HUES64 (cell line): ENCODE measurements at regions not wholly inside any gene's neighbourhood (a gene's known extent, or its start where the extent isn't known, plus 50 kb on each side); places are given as distances from the start of the nearest gene placed in this dataset.

Experiments
- H3K27ac ChIP-seq: 2 replicates; pipeline ENCODE4 v1.7.0; 2013; ENCODE audit warnings: low read depth, low read length, inconsistent platforms
- H3K27me3 ChIP-seq: 2 replicates; pipeline ENCODE4 v1.6.1; 2013; ENCODE audit warnings: mild to moderate bottlenecking, low read length; ENCODE audit not compliant: insufficient read depth
- H3K36me3 ChIP-seq: 2 replicates; pipeline ENCODE4 v1.6.1; 2013; ENCODE audit warnings: mild to moderate bottlenecking, low read length; ENCODE audit not compliant: insufficient read depth
- H3K4me1 ChIP-seq: 2 replicates; pipeline ENCODE4 v1.6.1; 2013; ENCODE audit warnings: mild to moderate bottlenecking, low read length, moderate library complexity; ENCODE audit not compliant: insufficient read depth
- H3K4me3 ChIP-seq: 2 replicates; pipeline ENCODE4 v1.5.1; 2013; ENCODE audit warnings: mild to moderate bottlenecking, low read length, moderate library complexity
- H3K9ac ChIP-seq: 2 replicates; pipeline ENCODE4 v1.6.1; 2013; ENCODE audit warnings: mild to moderate bottlenecking, low read depth, low read length
- H3K9me3 ChIP-seq: 2 replicates; pipeline ENCODE4 v1.6.1; 2013; ENCODE audit warnings: low read depth, low read length; ENCODE audit not compliant: insufficient read depth
- WGBS: fragments of 150-250, 120-280 bp; methylation state at CpG from one replicate; pipeline ENCODE4 v1.1.7; 2013; ENCODE audit warnings: missing lambda C conversion rate; 5-methylcytosine and 5-hydroxymethylcytosine counted together

- no peaks in the 10 kb centered on the region for H3K9me3 ChIP-seq
- H3K4me1 ChIP-seq = no peaks in the 10 kb centered on the region
- no peaks in the 10 kb centered on the region for H3K27me3 ChIP-seq
- H3K36me3 ChIP-seq = no peaks in the 10 kb centered on the region
- no peak overlapping the region for H3K4me3 ChIP-seq
- no peak overlapping the region for H3K27ac ChIP-seq
- H3K9ac ChIP-seq = no peak overlapping the region
Observed at GRCh38 chrX:122475306-122475705, 708.8 kb upstream of the GRIA3 start.

- Histone ChIP-seq H3K36me3 (no peaks in the 10 kb centered on the region), H3K9me3 (no peaks in the 10 kb centered on the region), H3K27ac (no peak overlapping the region), H3K4me1 (no peaks in the 10 kb centered on the region), H3K27me3 (no peaks in the 10 kb centered on the region), H3K4me3 (no peak overlapping the region), H3K9ac (no peak overlapping the region)
- WGBS = no CpG with 5 or more reads among the region's 2 CpGs
Observed at GRCh38 chrX:122500556-122500955, 683.5 kb upstream of the GRIA3 start.

DNA sequence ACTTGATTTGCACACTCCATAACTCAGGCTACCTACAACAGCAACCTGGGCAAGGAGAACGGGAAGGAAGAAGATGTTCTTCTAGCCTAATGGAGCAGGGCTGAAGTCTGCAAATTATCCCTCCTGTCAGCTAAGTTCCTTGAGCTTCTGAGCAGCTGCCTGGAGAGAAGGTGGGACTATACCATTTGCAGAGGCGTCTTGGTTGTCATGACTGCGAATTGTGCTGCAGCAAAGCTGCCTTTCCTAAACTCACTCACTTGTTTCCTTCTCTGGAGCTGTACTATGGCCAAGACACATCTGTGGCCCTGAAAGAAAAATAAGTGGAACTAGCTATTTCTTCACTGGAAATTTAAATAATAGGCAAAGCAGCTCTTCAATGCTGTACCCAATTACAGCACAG lies 682.4 kb upstream of the GRIA3 start:
- no peaks in the 10 kb centered on the region for H3K4me1 ChIP-seq
- H3K27ac ChIP-seq = no peak overlapping the region
- H3K4me3 ChIP-seq = no peak overlapping the region
- H3K9ac ChIP-seq = no peak overlapping the region
- 83% methylated on average over 2 of the region's 3 CpGs for WGBS
- H3K9me3 ChIP-seq = no peaks in the 10 kb centered on the region
- H3K36me3 ChIP-seq = no peaks in the 10 kb centered on the region
- no peaks in the 10 kb centered on the region for H3K27me3 ChIP-seq

DNA sequence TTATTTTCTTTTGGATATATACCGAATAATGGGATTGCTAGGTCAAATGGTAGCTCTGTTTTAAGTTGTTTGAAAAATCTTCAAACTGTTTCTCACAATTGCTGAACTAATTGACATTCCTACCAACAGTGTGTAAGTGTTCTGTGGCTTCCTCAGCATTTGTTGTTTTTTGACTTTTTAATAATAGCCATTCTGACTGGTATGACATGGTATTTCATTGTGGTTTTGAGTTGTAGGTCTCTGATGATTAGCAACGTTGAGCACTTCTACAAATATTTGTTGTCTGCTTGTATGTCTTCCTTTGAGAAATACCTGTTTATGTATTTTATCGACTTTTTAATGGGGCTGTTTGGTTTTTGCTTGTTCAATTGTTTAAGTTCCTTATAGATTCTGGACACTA lies 680.1 kb upstream of the GRIA3 start:
- Histone ChIP-seq H3K36me3 (no peaks in the 10 kb centered on the region), H3K9me3 (no peaks in the 10 kb centered on the region), H3K27me3 (no peaks in the 10 kb centered on the region), H3K4me1 (no peaks in the 10 kb centered on the region), H3K27ac (no peak overlapping the region), H3K9ac (no peak overlapping the region), H3K4me3 (no peak overlapping the region)
- 78% methylated on average over 2 of the region's 3 CpGs for WGBS

DNA sequence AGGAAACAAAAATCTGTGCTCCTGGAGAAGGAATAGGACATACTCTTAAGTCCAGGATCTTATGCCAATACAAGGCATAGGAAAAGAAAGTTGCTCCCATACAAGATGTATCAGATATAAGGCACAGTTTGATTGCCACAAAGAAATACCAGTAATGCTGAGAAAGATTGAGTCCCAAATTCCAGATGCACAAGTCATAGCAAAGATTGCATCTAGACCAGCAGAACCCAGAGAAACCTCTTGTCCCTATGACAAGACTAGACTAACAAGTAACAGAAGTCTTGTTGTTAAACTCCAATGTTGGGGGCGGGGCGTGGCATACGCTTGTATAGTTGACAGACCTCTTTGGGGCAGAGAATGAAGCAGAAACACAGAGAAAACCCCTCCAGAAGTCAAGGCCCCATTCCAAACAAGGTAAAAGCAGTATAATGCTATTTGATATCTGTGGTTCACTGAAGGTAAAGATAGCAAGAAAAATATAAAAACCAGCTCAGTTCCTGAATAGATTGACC lies 671.5 kb upstream of the GRIA3 start:
- Histone ChIP-seq H3K4me1 (no peaks in the 10 kb centered on the region), H3K9me3 (no peaks in the 10 kb centered on the region), H3K36me3 (no peaks in the 10 kb centered on the region), H3K27me3 (no peaks in the 10 kb centered on the region), H3K27ac (no peak overlapping the region), H3K4me3 (no peak overlapping the region), H3K9ac (no peak overlapping the region)
- 100% methylated on average over 1 of the region's 3 CpGs for WGBS

DNA sequence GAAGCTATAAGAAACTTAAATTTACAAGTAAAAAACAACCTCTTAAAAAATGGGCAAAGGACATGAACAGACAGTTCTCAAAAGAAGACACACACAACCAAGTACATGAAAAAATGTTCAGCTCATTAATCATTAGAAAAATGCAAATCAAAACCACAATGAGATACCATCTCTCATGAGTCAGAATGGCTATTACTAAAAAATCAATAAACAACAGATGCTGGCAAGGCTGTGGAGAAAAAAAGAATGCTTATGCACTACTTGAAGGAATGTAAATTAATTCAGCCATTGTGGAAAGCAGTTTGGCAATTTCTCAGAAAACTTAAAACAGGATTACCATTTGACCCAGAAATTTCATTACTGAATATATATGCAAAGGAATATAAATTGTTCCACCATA lies 666.3 kb upstream of the GRIA3 start:
- no peak overlapping the region for H3K27ac ChIP-seq
- H3K9ac ChIP-seq = no peak overlapping the region
- H3K4me1 ChIP-seq = no peaks in the 10 kb centered on the region
- H3K9me3 ChIP-seq = no peaks in the 10 kb centered on the region
- H3K27me3 ChIP-seq = no peaks in the 10 kb centered on the region
- no peaks in the 10 kb centered on the region for H3K36me3 ChIP-seq
- no peak overlapping the region for H3K4me3 ChIP-seq

- no peaks in the 10 kb centered on the region for H3K9me3 ChIP-seq
- H3K4me3 ChIP-seq = no peak overlapping the region
- no peaks in the 10 kb centered on the region for H3K27me3 ChIP-seq
- H3K27ac ChIP-seq = no peak overlapping the region
- H3K9ac ChIP-seq = no peak overlapping the region
- no peaks in the 10 kb centered on the region for H3K36me3 ChIP-seq
- H3K4me1 ChIP-seq = no peaks in the 10 kb centered on the region
Observed at GRCh38 chrX:122545778-122546177, 638.3 kb upstream of the GRIA3 start.

- H3K9ac ChIP-seq = no peak overlapping the region
- H3K27me3 ChIP-seq = no peaks in the 10 kb centered on the region
- no peaks in the 10 kb centered on the region for H3K36me3 ChIP-seq
- no peak overlapping the region for H3K4me3 ChIP-seq
- no peaks in the 10 kb centered on the region for H3K9me3 ChIP-seq
- 94% methylated on average over 1 of the region's 1 CpG for WGBS
- no peaks in the 10 kb centered on the region for H3K4me1 ChIP-seq
- H3K27ac ChIP-seq = no peak overlapping the region
Observed at GRCh38 chrX:122546269-122546668, 637.8 kb upstream of the GRIA3 start.

DNA sequence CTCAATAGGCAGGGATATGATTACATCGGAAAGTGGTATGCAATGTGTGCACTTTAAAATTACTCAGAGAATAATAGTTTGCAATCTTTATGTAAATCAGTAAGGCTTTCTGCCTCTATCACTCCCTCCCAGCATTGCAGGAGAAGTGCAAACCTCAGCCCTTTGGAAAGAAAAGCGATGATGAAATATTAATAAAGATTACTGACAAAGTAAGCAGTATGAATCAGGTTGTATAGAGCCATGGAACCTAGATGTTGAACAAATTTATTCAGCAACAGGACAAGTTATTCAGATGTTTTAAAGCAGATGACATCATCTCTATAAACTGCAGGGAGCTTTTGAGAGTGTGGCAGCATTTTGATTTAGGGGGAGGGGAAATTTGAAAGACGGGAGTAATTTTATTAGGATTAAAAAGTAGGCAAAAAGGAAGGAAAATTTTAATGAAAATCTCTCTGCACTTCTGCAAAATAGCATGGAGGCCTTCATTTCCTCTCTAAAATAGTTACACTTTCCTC lies 631.7 kb upstream of the GRIA3 start:
- no peaks in the 10 kb centered on the region for H3K4me1 ChIP-seq
- 88% methylated on average over 1 of the region's 3 CpGs for WGBS
- no peaks in the 10 kb centered on the region for H3K9me3 ChIP-seq
- no peaks in the 10 kb centered on the region for H3K27me3 ChIP-seq
- H3K9ac ChIP-seq = no peak overlapping the region
- no peak overlapping the region for H3K4me3 ChIP-seq
- H3K27ac ChIP-seq = no peak overlapping the region
- no peaks in the 10 kb centered on the region for H3K36me3 ChIP-seq

DNA sequence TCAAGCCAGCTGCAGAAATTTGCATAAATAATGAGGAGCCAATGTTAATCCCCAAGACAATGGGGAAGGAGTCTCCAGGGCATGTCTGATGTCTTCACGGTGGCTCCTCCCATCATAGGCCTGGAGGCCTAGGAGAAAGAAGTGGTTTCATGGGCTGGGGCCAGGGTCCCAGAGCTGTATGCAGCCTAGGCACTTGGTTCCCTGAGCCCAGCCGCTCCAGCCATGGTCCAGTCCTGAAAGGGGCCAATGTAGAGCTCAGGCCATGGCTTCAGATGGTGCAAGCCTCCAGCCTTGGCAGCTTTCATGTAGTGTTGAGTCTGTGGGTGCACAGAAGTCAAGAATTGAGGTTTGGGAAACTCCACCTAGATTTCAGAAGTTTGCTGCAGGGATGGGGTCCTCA lies 628.2 kb upstream of the GRIA3 start:
- H3K36me3 ChIP-seq = no peaks in the 10 kb centered on the region
- no peak overlapping the region for H3K4me3 ChIP-seq
- no peaks in the 10 kb centered on the region for H3K9me3 ChIP-seq
- no peaks in the 10 kb centered on the region for H3K4me1 ChIP-seq
- H3K27ac ChIP-seq = no peak overlapping the region
- 94% methylated on average over 2 of the region's 2 CpGs for WGBS
- no peak overlapping the region for H3K9ac ChIP-seq
- H3K27me3 ChIP-seq = no peaks in the 10 kb centered on the region

DNA sequence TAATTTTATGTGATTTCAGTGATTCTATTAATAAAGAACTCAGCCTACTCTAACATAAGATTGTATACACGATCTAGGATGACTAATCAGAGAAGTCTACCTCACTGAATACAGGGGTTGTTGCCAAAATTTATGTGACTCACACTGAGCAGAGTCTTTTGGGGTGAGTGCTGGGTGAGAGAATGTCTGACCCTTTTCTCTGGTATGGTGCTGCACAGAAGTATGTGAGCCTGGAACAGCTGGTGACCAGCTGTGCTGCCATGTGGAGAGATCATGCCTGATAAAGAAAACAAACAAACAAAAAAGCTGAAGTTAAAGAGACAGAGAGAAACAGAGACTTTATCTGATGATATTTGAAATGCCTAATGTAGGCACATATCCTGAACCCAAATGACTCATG lies 618.1 kb upstream of the GRIA3 start:
- Histone ChIP-seq H3K27ac (no peak overlapping the region), H3K4me1 (no peaks in the 10 kb centered on the region), H3K36me3 (no peaks in the 10 kb centered on the region), H3K9me3 (no peaks in the 10 kb centered on the region), H3K4me3 (no peak overlapping the region), H3K27me3 (no peaks in the 10 kb centered on the region), H3K9ac (no peak overlapping the region)
- no CpG with 5 or more reads among the region's 1 CpG for WGBS

DNA sequence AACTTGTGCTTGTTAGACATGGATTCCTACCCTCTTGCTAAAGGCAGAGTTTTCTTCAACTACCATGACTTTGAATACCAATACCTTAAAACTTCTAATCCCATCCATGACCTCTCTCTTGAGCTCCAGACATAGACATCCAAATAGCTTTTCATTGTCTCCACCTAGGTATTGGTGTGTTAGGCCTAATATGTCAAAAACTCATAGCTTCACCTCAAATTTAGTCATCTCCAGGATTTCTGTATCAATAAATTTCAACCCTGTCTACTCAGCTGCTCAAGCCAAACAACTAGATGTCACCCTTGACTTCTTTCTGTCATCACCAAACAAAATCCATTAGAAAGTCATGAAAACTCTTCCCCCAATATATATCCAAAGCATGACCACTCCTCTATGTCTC lies 617.7 kb upstream of the GRIA3 start:
- Histone ChIP-seq H3K9ac (no peak overlapping the region), H3K9me3 (no peaks in the 10 kb centered on the region), H3K27ac (no peak overlapping the region), H3K4me1 (no peaks in the 10 kb centered on the region), H3K36me3 (no peaks in the 10 kb centered on the region), H3K4me3 (no peak overlapping the region), H3K27me3 (no peaks in the 10 kb centered on the region)
